ENCODE measurements at regions not wholly inside any gene's neighbourhood (a gene's known extent, or its start where the extent isn't known, plus 50 kb on each side); places are given as distances from the start of the nearest gene placed in this dataset.
"Not testable (repeated sequence)": the region's sequence is repeated elsewhere in the genome, so short reads cannot be mapped to it uniquely, and the experiment has no call there.

DNA sequence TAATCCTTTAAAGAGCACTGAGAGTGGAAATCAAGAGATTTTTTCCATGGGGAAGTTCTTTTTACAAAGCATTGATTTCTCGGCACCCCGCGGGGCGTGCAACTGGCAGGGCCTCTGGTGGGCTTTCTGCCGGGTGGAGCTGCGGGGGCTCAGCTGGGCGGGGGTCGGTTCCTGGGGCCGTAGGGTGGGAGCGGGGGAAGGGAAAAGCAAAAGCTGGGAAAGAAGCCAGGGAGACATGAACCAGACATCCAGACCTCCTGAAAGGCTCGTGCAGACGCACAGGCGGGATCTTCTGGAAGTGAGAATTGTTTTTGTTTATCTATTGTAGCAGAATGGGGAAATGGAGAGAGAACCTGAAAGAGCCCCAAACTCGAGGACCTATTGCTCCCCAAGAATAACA lies 235.2 kb downstream of the FAM72C start:
- no peak overlapping the region for H3K4me3 ChIP-seq (ENCODE audit: low read depth, low read length)
- DNase-seq (ENCODE audit: low read depth), result no peak
- TF ChIP-seq, protein P1, sequence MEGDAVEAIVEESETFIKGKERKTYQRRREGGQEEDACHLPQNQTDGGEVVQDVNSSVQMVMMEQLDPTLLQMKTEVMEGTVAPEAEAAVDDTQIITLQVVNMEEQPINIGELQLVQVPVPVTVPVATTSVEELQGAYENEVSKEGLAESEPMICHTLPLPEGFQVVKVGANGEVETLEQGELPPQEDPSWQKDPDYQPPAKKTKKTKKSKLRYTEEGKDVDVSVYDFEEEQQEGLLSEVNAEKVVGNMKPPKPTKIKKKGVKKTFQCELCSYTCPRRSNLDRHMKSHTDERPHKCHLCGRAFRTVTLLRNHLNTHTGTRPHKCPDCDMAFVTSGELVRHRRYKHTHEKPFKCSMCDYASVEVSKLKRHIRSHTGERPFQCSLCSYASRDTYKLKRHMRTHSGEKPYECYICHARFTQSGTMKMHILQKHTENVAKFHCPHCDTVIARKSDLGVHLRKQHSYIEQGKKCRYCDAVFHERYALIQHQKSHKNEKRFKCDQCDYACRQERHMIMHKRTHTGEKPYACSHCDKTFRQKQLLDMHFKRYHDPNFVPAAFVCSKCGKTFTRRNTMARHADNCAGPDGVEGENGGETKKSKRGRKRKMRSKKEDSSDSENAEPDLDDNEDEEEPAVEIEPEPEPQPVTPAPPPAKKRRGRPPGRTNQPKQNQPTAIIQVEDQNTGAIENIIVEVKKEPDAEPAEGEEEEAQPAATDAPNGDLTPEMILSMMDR (IDR thresholded peaks at IDR 0.05; ENCODE audit: low read depth, low read length, missing control alignments), result no peak

DNA sequence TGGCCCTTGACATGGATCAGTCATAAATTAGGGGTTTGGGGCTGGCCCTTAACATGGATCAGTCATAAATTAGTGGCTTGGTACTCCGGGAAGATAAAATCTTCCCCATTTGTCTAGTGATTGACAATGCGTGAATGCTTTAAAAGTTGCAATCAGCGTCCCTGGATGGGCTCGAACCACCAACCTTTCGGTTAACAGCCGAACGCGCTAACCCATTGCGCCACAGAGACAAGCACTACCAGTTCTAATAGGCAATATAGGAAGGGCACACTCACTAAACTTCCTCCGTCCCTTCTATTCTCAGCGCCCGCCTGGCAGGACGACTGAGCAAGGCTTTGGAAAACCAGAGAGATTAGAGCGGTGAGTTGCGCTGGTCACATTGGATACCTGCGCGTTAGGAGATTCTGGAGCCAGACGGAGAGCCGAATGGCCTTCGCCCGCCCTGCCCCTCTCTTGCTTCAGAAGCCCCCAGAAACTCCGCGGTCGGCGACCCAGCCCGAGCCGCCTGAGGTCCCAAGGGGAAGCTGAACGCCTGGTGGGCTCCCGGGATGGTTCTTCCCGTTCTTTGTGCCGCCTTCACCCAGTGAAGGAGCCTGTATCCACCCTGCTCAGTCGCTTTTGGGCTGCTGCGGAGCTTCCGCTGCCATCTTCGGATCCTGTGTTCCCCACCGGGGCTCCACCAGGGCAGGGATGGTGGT lies 235.9 kb downstream of the FAM72C start:
- no peak overlapping the region for H3K4me3 ChIP-seq (ENCODE audit: low read depth, low read length)
- TF ChIP-seq, protein P1 (IDR thresholded peaks at IDR 0.05; ENCODE audit: low read depth, low read length, missing control alignments), result no peak
- no peak for DNase-seq (ENCODE audit: low read depth)

DNA sequence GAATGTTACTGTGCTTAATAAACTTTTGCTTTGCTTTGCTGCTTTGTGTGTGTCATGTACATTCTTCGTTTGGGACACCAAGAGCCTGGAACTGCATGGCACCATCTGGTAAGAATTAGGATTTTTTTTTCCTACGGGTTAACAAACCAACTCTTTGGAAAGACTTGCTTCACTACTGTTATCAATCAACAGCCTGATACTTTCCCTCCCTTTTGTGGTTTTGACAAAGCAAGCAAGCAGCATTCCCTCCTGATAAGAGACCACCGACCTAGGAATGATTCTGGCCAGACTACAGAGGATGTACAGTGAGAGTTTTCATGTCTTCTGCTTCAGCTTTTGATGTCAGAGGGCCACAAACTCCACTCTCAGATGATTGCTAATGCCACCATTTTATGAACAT lies 237.5 kb downstream of the FAM72C start:
- H3K4me3 ChIP-seq (ENCODE audit: low read depth, low read length); DNase-seq (ENCODE audit: low read depth): not testable (repeated sequence)

DNA sequence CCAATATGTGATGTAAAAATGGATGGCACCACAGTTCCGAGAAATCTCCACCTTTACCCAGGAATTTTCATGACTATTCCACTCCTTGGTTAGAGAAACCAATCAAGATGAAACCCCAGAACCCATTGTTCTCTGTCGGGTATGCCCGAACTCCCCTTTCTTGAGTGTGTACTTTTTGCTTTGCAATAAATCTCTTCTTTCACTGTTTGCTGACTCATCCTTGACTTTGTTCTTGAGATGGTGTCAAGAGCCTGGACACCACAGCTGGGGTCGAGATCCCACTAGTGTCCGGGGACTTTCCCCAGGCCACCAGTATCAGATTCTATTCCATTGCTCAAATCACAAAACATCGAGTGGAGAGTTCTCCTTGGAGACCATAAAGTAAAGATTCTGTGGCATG lies 240.9 kb downstream of the FAM72C start:
- DNase-seq (ENCODE audit: low read depth), result not testable (repeated sequence)

DNA sequence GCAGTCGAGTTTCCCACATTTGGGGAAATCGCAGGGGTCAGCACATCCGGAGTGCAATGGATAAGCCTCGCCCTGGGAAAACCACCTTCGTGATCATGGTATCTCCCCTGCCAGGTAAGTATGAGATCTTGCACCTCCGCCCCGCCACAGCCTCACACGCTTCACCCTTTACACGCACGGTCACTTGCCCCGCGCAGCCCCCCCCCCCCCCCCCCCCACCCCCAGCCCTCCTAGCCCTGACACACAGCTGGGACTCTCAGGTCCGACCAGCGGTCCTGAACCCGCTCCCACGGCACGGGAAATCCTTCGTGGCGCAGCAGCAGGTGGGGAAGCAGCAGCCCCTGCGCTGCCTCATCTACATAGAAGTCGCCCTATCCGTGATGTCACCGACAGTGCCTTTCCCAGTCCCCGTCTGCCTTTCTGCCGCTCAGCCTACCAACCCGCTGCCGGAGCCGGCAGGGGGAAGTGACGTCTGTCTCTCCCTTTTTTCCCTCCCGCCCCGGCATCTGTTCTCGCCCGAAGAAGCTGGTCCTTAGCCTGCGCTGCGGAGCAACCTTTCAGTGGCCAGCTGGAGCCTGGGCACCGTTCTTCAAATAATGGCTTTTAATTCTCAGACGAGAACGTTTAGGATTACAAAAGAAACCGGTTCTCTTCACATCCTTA lies 242.2 kb downstream of the FAM72C start:
- DNase-seq (ENCODE audit: low read depth), result not testable (repeated sequence)

More for the DNA sequence above, 240.9 kb downstream of the FAM72C start:
- H3K4me3 ChIP-seq (ENCODE audit: low read depth, low read length), result not testable (repeated sequence)

DNA sequence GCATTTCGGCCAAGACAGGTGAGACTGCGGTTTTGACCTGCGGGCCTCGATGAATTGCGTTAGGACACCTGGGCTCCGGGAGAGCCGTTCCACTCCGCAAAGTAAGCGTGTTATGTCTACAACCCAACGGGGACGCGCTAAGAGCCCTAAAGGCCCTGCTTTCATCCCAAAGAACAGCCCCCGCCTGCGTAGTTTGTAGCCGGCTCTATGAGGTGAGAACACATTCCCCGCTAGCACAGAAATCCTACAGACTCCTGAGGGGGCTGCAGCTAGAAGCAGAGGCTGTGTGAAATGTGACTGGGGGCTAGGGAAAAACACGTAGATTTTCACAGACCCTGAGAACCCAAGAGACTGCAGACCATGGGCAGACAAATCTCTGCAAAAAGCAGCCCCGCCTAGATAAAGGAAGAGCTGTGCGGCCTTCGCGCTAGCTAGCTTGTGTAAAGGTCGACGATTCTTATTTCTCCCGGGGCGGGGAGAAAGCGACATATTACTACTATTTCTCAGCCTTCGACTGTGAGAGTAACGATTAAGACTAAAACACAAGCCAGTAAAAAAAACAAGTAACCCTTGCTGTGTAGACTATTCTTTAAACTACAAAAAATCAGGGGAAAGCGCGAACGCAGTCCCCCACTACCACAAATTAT lies 242.9 kb downstream of the FAM72C start:
- not testable (repeated sequence) for DNase-seq (ENCODE audit: low read depth); H3K4me3 ChIP-seq (ENCODE audit: low read depth, low read length)

More for the DNA sequence above, 242.2 kb downstream of the FAM72C start:
- not testable (repeated sequence) for H3K4me3 ChIP-seq (ENCODE audit: low read depth, low read length)

DNA sequence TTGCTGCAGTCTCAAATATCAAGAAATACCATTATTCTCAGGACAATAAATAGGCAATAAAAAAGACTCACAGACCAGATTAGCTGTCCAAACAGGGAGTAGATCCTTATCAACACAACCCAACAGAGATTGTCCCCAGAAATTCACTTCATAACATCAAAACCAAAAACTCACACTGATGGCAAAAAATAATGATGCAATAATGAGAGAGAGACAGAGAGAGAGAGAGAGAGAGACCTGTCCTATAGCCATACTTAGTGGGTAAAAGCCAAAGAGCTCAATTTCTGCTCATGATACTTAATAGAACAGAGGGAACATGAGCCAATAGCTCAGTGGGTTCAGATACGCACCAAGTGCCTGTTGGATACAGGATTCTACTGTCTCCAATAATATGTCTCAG lies 244.5 kb downstream of the FAM72C start:
- H3K4me3 ChIP-seq (ENCODE audit: low read depth, low read length), result no peak overlapping the region
- TF ChIP-seq, protein P1 (IDR thresholded peaks at IDR 0.05; ENCODE audit: low read depth, low read length, missing control alignments), result no peak
- no peak for DNase-seq (ENCODE audit: low read depth)

DNA sequence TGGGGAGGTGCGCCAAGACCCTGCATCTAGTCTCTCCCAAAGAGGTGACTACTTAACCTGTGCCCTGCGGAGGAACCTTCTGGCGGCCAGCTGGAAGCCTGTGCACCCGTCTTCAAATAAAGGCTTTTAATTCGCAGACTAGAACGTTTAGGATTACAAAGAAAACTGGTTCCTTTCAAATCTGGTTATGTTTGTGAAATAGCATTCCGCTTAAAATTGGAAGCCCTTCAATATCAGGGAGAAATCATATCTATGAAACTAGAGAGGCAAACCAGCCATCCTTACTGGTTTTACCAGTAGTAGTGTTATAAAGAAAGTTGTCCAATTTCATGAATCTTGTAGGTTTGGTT lies 250.8 kb downstream of the FAM72C start:
- TF ChIP-seq, protein P1 (IDR thresholded peaks at IDR 0.05; ENCODE audit: low read depth, low read length, missing control alignments), result no peak
- no peak overlapping the region; the same call in 1 of the 2 replicates for H3K4me3 ChIP-seq (ENCODE audit: low read depth, low read length)
- no peak for DNase-seq (ENCODE audit: low read depth)

Measured in GM12864 (cell line).